ENCODE measurements at regions not wholly inside any gene's neighbourhood (a gene's known extent, or its start where the extent isn't known, plus 50 kb on each side); places are given as distances from the start of the nearest gene placed in this dataset.

GRCh38 chr7:133199831-133200230 lies 53.0 kb upstream of the EXOC4 start:
- TF ChIP-seq CTCF (IDR thresholded peaks at IDR 0.05), result no peak
- no peak for TF ChIP-seq POLR2A (IDR thresholded peaks at IDR 0.05)
